DND-41 (cell line): ENCODE measurements at regions not wholly inside any gene's neighbourhood (a gene's known extent, or its start where the extent isn't known, plus 50 kb on each side); places are given as distances from the start of the nearest gene placed in this dataset.

ENCODE experiments used
- EZH2 ChIP-seq: IDR thresholded peaks from 3 replicates; pipeline ENCODE4 v1.6.1; 2012; ENCODE audit warnings: borderline replicate concordance, low read depth, mild to moderate bottlenecking, moderate library complexity, low read length, inconsistent platforms; ENCODE audit not compliant: severe bottlenecking
- TF ChIP-seq, protein P1 (sequence below): IDR thresholded peaks from 2 replicates; pipeline ENCODE4 v1.5.1; 2012; ENCODE audit warnings: borderline replicate concordance, low read length, moderate library complexity, mild to moderate bottlenecking; ENCODE audit not compliant: poor library complexity, severe bottlenecking; ENCODE audit errors: extremely low read depth

DNA sequence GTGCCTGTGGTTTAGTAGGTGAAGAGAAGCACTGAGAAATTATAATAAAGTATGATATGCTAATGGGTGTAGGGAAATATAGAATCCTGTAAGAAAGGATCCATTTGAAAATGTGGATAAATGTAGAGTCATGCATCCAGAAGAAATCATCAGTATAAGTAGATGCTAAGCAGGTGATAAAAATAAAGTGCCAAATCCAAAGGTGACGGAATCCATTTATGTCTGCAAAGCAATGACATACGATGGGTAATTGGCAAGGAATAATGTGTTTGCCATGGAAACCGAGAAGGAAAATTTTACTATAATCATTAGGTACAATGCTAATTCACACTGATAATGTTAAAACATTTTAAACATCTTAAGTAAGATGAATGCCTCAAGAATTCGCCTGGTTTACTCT, 163.0 kb downstream of the OPN5 start:
- no peak for TF ChIP-seq EZH2
- TF ChIP-seq, protein P1, sequence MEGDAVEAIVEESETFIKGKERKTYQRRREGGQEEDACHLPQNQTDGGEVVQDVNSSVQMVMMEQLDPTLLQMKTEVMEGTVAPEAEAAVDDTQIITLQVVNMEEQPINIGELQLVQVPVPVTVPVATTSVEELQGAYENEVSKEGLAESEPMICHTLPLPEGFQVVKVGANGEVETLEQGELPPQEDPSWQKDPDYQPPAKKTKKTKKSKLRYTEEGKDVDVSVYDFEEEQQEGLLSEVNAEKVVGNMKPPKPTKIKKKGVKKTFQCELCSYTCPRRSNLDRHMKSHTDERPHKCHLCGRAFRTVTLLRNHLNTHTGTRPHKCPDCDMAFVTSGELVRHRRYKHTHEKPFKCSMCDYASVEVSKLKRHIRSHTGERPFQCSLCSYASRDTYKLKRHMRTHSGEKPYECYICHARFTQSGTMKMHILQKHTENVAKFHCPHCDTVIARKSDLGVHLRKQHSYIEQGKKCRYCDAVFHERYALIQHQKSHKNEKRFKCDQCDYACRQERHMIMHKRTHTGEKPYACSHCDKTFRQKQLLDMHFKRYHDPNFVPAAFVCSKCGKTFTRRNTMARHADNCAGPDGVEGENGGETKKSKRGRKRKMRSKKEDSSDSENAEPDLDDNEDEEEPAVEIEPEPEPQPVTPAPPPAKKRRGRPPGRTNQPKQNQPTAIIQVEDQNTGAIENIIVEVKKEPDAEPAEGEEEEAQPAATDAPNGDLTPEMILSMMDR: no peak
